Caco-2 (cell line): ENCODE measurements at regions not wholly inside any gene's neighbourhood (a gene's known extent, or its start where the extent isn't known, plus 50 kb on each side); places are given as distances from the start of the nearest gene placed in this dataset.
"Not testable (repeated sequence)": the region's sequence is repeated elsewhere in the genome, so short reads cannot be mapped to it uniquely, and the experiment has no call there.

Experiments
- BruUV-seq: library from RNA; stranded (reverse); fragments of 400-500 nt; replicated peaks from 2 replicates; lab custom pipeline; 2021; lab: Mats Ljungman, UMichigan
- CTCF ChIA-PET: fragments of 300-600 bp; sonication (Branson Sonifier 250); formaldehyde crosslinking; loops from one replicate; lab custom pipeline; 2022; ENCODE audit warnings: antibody characterized with exemption; lab: Charles Lee
- POLR2A ChIA-PET: fragments of 300-600 bp; sonication (Branson Sonifier 250); formaldehyde crosslinking; loops from one replicate; lab custom pipeline; 2022; ENCODE audit warnings: antibody characterized with exemption; lab: Charles Lee
- DNase-seq, 2 experiments: peaks; one replicate each; pipeline versions ENCODE4 v3.0.0 to v3.0.0-alpha.2; 2020 to 2022
- H3K27me3 ChIP-seq: replicated peaks from 2 replicates; pipeline ENCODE4 v1.6.0; 2011; ENCODE audit warnings: low read length; ENCODE audit not compliant: control insufficient read depth, insufficient read depth
- H3K36me3 ChIP-seq: 2 replicates; pipeline ENCODE4 v1.5.1; 2011; ENCODE audit warnings: low read length; ENCODE audit not compliant: control insufficient read depth, insufficient read depth
- H3K4me1 ChIP-seq: fragments of 250-450 bp; sonication (Bioruptor Pico); 2 replicates; pipeline ENCODE4 v1.5.1; 2020; ENCODE audit warnings: mild to moderate bottlenecking
- H3K4me3 ChIP-seq: 2 replicates; pipeline ENCODE4 v1.5.1; 2011; ENCODE audit warnings: low read depth, mild to moderate bottlenecking, control low read depth, low read length
- H3K9me3 ChIP-seq: fragments of 250-450 bp; sonication (Bioruptor Pico); 2 replicates; pipeline ENCODE4 v1.5.1; 2020; ENCODE audit warnings: mild to moderate bottlenecking, moderate library complexity
- H3K27ac Mint-ChIP-seq: one replicate; pipeline ENCODE4 v1.8.0; 2022; ENCODE audit warnings: mixed read lengths; ENCODE audit not compliant: unreplicated experiment
- H3K27me3 Mint-ChIP-seq: one replicate; pipeline ENCODE4 v1.8.0; 2022; ENCODE audit warnings: mixed read lengths; ENCODE audit not compliant: insufficient read depth, unreplicated experiment
- H3K36me3 Mint-ChIP-seq: one replicate; pipeline ENCODE4 v1.8.0; 2022; ENCODE audit warnings: mild to moderate bottlenecking, mixed read lengths; ENCODE audit not compliant: insufficient read depth, unreplicated experiment
- H3K4me1 Mint-ChIP-seq: one replicate; pipeline ENCODE4 v1.8.0; 2022; ENCODE audit warnings: low read depth, mixed read lengths; ENCODE audit not compliant: unreplicated experiment
- H3K4me3 Mint-ChIP-seq: one replicate; pipeline ENCODE4 v1.8.0; 2022; ENCODE audit warnings: mild to moderate bottlenecking, moderate library complexity, mixed read lengths; ENCODE audit not compliant: unreplicated experiment
- H3K9me3 Mint-ChIP-seq: one replicate; pipeline ENCODE4 v1.8.0; 2022; ENCODE audit warnings: mixed read lengths; ENCODE audit not compliant: unreplicated experiment
- intact Hi-C: fragments of 100-400 bp; cut with micrococcal nuclease; formaldehyde crosslinking; loops from one replicate; pipeline ENCODE4 v1.10.0; 2022; ENCODE audit not compliant: unreplicated experiment
- TF ChIP-seq, protein P1 (sequence below), 2 experiments: fragments of 200-600 bp in 1 of 2; IDR thresholded peaks; 1 replicate in 1 of 2; 2 replicates in 1 of 2; pipeline versions ENCODE4 v1.5.1 to v1.8.0; 2011 to 2022; ENCODE audit warnings: antibody characterized with exemption in 1 of 2, control low read depth in 1 of 2, inconsistent platforms in 1 of 2, low read depth in 1 of 2, low read length in 1 of 2, mild to moderate bottlenecking in 1 of 2, moderate library complexity in 1 of 2; ENCODE audit not compliant: insufficient read depth in 1 of 2, severe bottlenecking in 1 of 2, unreplicated experiment in 1 of 2

DNA sequence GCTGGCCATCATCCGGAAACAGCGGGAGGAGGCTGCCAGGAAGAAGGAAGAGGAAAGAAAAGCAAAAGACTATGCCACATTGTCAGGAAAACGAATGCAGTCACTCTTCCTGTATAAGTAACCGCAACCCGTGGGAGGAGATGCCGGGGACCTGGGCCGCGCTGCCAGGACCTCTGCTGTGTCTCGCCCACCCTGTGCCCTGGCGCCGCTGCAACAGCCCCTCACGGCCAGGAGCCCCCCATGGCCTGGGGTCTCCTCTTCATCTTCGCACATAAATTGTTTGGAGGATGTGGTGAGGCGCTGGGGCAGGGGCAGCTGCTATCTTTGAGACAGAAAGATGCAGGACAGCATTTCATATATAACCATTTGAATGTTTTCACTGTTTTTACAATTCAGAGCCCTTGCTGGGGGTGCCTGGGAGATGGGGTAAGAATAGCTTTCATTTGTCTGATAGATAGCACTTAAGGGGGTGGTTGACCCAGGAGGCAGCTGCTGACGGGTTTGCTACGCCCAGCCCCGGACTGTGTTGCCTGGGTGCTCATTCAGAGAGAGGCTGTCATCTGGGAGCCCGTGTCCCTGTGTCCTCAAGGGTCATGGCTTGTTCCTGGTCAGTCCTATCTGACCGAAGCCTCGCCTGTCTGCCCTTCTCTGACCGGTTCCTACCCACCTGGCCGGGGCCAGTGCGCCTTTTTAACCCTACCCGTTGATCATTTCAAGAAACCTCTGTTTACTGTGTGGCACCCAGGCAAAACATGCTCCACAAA is 1067.7 kb upstream of the COX7C start:
- Histone ChIP-seq H3K36me3 (no peaks in the 10 kb centered on the region), H3K4me1 (no peaks in the 10 kb centered on the region), H3K27me3 (no peaks in the 10 kb centered on the region), H3K4me3 (no peak overlapping the region), H3K9me3 (no peaks in the 10 kb centered on the region)
- POLR2A ChIA-PET, result no interaction called here
- Mint-ChIP-seq H3K27me3 (peaks cover 5% of the 10 kb centered on the region), H3K4me3 (no peak overlapping the region), H3K4me1 (no peaks in the 10 kb centered on the region), H3K9me3 (peaks cover 9% of the 10 kb centered on the region), H3K27ac (no peak overlapping the region), H3K36me3 (no peaks in the 10 kb centered on the region)
- DNase-seq, result no peak
- BruUV-seq, result no TSS peak
- CTCF ChIA-PET, result no interaction called here
- intact Hi-C loops, result no loop called here
- TF ChIP-seq, protein P1, sequence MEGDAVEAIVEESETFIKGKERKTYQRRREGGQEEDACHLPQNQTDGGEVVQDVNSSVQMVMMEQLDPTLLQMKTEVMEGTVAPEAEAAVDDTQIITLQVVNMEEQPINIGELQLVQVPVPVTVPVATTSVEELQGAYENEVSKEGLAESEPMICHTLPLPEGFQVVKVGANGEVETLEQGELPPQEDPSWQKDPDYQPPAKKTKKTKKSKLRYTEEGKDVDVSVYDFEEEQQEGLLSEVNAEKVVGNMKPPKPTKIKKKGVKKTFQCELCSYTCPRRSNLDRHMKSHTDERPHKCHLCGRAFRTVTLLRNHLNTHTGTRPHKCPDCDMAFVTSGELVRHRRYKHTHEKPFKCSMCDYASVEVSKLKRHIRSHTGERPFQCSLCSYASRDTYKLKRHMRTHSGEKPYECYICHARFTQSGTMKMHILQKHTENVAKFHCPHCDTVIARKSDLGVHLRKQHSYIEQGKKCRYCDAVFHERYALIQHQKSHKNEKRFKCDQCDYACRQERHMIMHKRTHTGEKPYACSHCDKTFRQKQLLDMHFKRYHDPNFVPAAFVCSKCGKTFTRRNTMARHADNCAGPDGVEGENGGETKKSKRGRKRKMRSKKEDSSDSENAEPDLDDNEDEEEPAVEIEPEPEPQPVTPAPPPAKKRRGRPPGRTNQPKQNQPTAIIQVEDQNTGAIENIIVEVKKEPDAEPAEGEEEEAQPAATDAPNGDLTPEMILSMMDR (IDR thresholded peaks at IDR 0.05; ENCODE audit: insufficient read depth in 1 of 2, low read depth in 1 of 2, low read length in 1 of 2, severe bottlenecking in 1 of 2, unreplicated experiment in 1 of 2), result no peak

DNA sequence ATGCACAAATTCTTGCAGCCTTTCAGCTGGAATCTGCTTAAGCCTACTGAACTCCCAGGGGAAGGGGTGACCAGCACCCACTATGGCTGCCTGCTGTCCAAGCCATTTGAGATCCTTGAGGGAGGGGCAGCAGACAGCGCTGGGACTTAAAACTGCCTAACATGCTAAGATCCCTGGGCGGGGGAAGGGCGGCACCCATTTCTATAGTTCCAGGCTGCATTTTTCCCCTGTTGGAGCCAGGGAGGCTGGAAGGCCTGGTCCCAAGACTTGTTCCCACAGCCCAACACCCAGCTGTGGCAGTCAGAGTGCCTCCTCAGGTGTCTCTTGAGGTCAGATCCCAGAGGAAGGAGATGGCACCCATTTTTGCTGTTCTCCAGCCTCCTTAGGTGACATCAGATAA is 1061.3 kb upstream of the COX7C start:
- intact Hi-C loops, result no loop called here
- TF ChIP-seq, protein P1 (IDR thresholded peaks at IDR 0.05; ENCODE audit: insufficient read depth in 1 of 2, low read depth in 1 of 2, low read length in 1 of 2, severe bottlenecking in 1 of 2, unreplicated experiment in 1 of 2), result no peak
- H3K4me3 Mint-ChIP-seq, result no peak overlapping the region
- no TSS peak for BruUV-seq
- Histone ChIP-seq H3K4me1 (no peaks in the 10 kb centered on the region), H3K27me3 (no peaks in the 10 kb centered on the region), H3K36me3 (no peaks in the 10 kb centered on the region), H3K9me3 (no peaks in the 10 kb centered on the region), H3K4me3 (no peak overlapping the region)
- H3K36me3 Mint-ChIP-seq, result no peaks in the 10 kb centered on the region
- no peaks in the 10 kb centered on the region for H3K27me3 Mint-ChIP-seq
- ChIA-PET CTCF (no interaction called here), POLR2A (no interaction called here)
- no peaks in the 10 kb centered on the region for H3K4me1 Mint-ChIP-seq
- no peak for DNase-seq
- H3K9me3 Mint-ChIP-seq, result no peaks in the 10 kb centered on the region
- no peak overlapping the region for H3K27ac Mint-ChIP-seq

DNA sequence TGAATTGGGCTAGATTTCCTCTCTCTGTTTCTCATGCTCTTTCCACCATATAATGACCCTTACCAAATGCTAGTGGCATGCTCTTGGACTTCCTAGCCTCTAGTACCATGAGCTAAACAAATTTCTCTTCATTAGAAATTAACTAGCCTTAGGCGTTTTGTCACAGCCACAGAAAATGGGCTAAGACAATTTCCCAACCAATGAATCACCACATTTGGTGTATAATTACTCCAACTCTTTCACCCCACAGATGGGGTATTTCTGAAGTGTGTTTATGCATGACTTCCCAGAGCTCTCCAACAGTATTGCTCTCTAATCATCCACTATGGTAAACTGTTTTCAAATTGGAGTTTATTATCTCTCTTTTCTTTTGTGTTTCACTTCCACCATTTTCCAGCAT is 1041.1 kb upstream of the COX7C start:
- no TSS peak for BruUV-seq
- H3K9me3 ChIP-seq, result no peaks in the 10 kb centered on the region

DNA sequence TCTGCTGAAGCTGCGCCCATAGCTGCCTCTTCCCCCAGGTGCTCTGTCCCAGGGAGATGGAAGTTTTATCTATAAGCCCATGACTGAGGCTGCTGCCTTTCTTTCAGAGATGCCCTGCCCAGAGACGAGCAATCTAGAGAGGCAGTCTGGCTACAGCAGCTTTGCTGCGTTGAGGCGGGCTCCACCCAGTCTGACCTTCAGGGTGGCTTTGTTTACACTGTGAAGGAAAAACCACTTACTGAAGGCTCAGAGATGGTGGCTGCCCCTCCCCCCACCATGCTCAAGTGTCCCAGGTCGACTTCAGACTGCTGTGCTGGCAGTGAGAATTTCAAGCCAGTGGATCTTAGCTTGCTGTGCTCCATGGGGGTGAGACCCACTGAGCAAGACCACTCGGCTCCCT is 1029.9 kb upstream of the COX7C start:
- intact Hi-C loops, H3K36me3 Mint-ChIP-seq, CTCF ChIA-PET, H3K27me3 Mint-ChIP-seq, H3K27me3 ChIP-seq, H3K4me1 ChIP-seq, H3K27ac Mint-ChIP-seq, POLR2A ChIA-PET, H3K4me3 Mint-ChIP-seq, H3K9me3 ChIP-seq, BruUV-seq, H3K4me1 Mint-ChIP-seq, DNase-seq, H3K36me3 ChIP-seq, H3K4me3 ChIP-seq: not testable (repeated sequence)
- peaks cover 31% of the 10 kb centered on the region for H3K9me3 Mint-ChIP-seq

More for the DNA sequence above, 1041.1 kb upstream of the COX7C start:
- H3K36me3 ChIP-seq, result no peaks in the 10 kb centered on the region
- DNase-seq, result no peak
- Mint-ChIP-seq H3K4me1 (no peaks in the 10 kb centered on the region), H3K4me3 (no peak overlapping the region), H3K36me3 (no peaks in the 10 kb centered on the region), H3K9me3 (no peaks in the 10 kb centered on the region), H3K27me3 (no peaks in the 10 kb centered on the region), H3K27ac (no peak overlapping the region)
- no peaks in the 10 kb centered on the region for H3K4me1 ChIP-seq
- H3K4me3 ChIP-seq, result no peak overlapping the region
- ChIA-PET CTCF (no interaction called here), POLR2A (no interaction called here)
- intact Hi-C loops, result no loop called here
- no peaks in the 10 kb centered on the region for H3K27me3 ChIP-seq
- TF ChIP-seq, protein P1 (IDR thresholded peaks at IDR 0.05; ENCODE audit: insufficient read depth in 1 of 2, low read depth in 1 of 2, low read length in 1 of 2, severe bottlenecking in 1 of 2, unreplicated experiment in 1 of 2), result no peak

DNA sequence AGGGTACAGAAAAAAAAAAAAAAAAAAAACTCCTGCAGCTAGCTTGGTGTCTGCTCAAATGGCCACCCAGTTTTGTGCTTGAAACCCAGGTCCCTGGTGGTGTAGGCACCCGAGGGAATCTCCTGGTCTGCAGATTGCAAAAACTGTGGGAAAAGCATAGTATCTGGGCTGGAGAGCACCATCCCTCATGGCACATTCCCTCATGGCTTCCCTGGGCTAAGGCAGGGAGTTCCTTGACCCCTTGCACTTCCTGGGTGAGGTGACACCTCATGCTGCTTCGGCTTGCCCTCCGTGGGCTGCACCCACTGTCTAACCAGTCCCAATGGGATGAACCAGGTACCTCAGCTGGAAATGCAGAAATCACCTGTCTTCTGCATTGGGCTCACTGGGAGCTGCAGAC is 1029.5 kb upstream of the COX7C start:
- H3K4me1 ChIP-seq, H3K36me3 ChIP-seq, H3K4me3 Mint-ChIP-seq, CTCF ChIA-PET, BruUV-seq, POLR2A ChIA-PET, H3K36me3 Mint-ChIP-seq, H3K27ac Mint-ChIP-seq, H3K4me1 Mint-ChIP-seq, H3K4me3 ChIP-seq, H3K27me3 Mint-ChIP-seq, H3K9me3 ChIP-seq, DNase-seq, intact Hi-C loops, H3K27me3 ChIP-seq: not testable (repeated sequence)
- H3K9me3 Mint-ChIP-seq, result peaks cover 31% of the 10 kb centered on the region
